Natural killer cell treated with Interleukin-12 subunit alpha and Interleukin-12 subunit beta and Interleukin-15 and Interleukin-18, amount 100 ng/mL, for 72 hours (primary cell): ENCODE measurements at regions not wholly inside any gene's neighbourhood (a gene's known extent, or its start where the extent isn't known, plus 50 kb on each side); places are given as distances from the start of the nearest gene placed in this dataset.

Experiments
- ATAC-seq, 2 donors: fragments of 150-1000 bp; cut with Tn5 transposase in 1 of 2; sonication (Bioruptor Pico), chemical (Tn5 transposase) in 1 of 2; 2 replicates each; pipeline ENCODE4 v1.10.0; 2021
- DNase-seq: peaks from one replicate; pipeline ENCODE4 v3.0.0; 2022; ENCODE audit warnings: low spot score
- H3K27ac Mint-ChIP-seq, 2 donors: 1 replicate in 1 of 2; 2 replicates in 1 of 2; pipeline ENCODE4 v1.8.0; 2022; ENCODE audit warnings: mixed read lengths in 2 of 2, mild to moderate bottlenecking in 1 of 2, moderate library complexity in 1 of 2
- H3K27me3 Mint-ChIP-seq, 2 donors: 1 replicate in 1 of 2; 2 replicates in 1 of 2; pipeline ENCODE4 v1.8.0; 2022; ENCODE audit warnings: mixed read lengths in 2 of 2
- H3K36me3 Mint-ChIP-seq: one replicate; pipeline ENCODE4 v1.8.0; 2022; ENCODE audit warnings: mixed read lengths
- H3K4me1 Mint-ChIP-seq, 2 donors: 1 replicate in 1 of 2; 2 replicates in 1 of 2; pipeline ENCODE4 v1.8.0; 2022; ENCODE audit warnings: low read depth in 2 of 2, mixed read lengths in 2 of 2, mild to moderate bottlenecking in 1 of 2
- H3K4me3 Mint-ChIP-seq: one replicate; pipeline ENCODE4 v1.8.0; 2022; ENCODE audit warnings: mixed read lengths
- H3K9me3 Mint-ChIP-seq: 2 replicates; pipeline ENCODE4 v1.8.0; 2022; ENCODE audit warnings: mixed read lengths

GRCh38 chr11:130623670-130624668 lies 175.5 kb downstream of the ADAMTS15 start:
- Mint-ChIP-seq H3K36me3 (no peaks in the 10 kb centered on the region), H3K27ac (no peak overlapping the region), H3K27me3 (peaks cover 38 to 52% of the 10 kb centered on the region in 2 donors), H3K9me3 (peaks cover 3% of the 10 kb centered on the region), H3K4me3 (no peak overlapping the region), H3K4me1 (no peaks in the 10 kb centered on the region)
- no peak for DNase-seq
- no peak for ATAC-seq

GRCh38 chr11:130624971-130625544 lies 176.6 kb downstream of the ADAMTS15 start:
- Mint-ChIP-seq H3K27me3 (peaks cover 32 to 43% of the 10 kb centered on the region in 2 donors), H3K27ac (no peak overlapping the region), H3K4me1 (no peaks in the 10 kb centered on the region), H3K4me3 (no peak overlapping the region), H3K9me3 (no peaks in the 10 kb centered on the region), H3K36me3 (no peaks in the 10 kb centered on the region)
- ATAC-seq (no peak), DNase-seq (no peak)

DNA sequence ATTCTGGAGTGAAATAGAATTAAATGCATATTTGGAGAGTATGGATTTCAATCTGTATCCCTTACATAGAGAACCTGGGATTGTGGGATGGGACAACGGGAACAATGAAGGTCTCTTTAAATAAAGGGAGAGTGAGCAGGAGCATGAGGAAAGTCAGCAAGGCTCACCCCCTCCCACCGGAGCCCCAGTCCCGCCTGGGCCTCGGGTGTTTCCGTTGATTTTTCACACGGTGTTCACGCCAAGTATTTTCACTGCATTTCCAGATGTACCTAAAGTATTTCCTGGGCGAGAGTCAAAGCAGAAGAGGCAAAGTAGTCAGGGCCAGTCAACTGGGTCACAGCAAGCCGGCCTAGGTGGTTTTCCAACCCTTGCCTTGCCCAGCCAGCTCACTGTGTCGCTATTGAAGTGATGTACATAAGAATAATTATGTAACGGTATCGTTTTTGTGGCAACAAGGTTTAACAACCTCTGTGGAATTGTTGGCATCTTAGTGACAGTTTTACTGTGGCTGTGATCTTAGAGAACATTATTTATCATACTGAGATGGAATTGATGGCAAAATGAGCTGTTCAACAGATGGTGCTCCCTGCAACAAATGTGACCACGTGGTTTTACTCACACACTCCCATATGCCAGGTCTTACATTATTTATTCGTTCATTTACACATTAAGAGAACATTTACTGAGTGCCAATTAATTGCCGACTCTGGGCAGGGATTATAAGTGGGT lies 177.3 kb downstream of the ADAMTS15 start:
- no peak overlapping the region for H3K4me3 Mint-ChIP-seq
- no peaks in the 10 kb centered on the region for H3K9me3 Mint-ChIP-seq
- H3K36me3 Mint-ChIP-seq = no peaks in the 10 kb centered on the region
- DNase-seq (no peak), ATAC-seq (no peak)
- H3K27ac Mint-ChIP-seq = no peak overlapping the region
- peaks cover 2 to 3% of the 10 kb centered on the region in 2 donors for H3K4me1 Mint-ChIP-seq
- peaks cover 27 to 38% of the 10 kb centered on the region in 2 donors for H3K27me3 Mint-ChIP-seq

GRCh38 chr11:130629039-130629438 lies 180.6 kb downstream of the ADAMTS15 start:
- H3K9me3 Mint-ChIP-seq = no peaks in the 10 kb centered on the region

GRCh38 chr11:130631119-130631518 lies 182.7 kb downstream of the ADAMTS15 start:
- peaks cover 6 to 17% of the 10 kb centered on the region in 2 donors for H3K4me1 Mint-ChIP-seq
- H3K27me3 Mint-ChIP-seq = peaks cover 5 to 16% of the 10 kb centered on the region in 2 donors
- peak overlapping the region in 1 of 2 donors; percentile 4 for H3K27ac Mint-ChIP-seq
- H3K4me3 Mint-ChIP-seq = peak overlapping the region; percentile 36
- H3K36me3 Mint-ChIP-seq = no peaks in the 10 kb centered on the region
- DNase-seq (no peak), ATAC-seq (peak; percentile 90 to 94)
- H3K9me3 Mint-ChIP-seq = no peaks in the 10 kb centered on the region

More at GRCh38 chr11:130629039-130629438, 180.6 kb downstream of the ADAMTS15 start:
- peaks cover 7 to 16% of the 10 kb centered on the region in 2 donors for H3K27me3 Mint-ChIP-seq
- H3K27ac Mint-ChIP-seq = no peak overlapping the region
- ATAC-seq (no peak), DNase-seq (no peak)
- H3K36me3 Mint-ChIP-seq = no peaks in the 10 kb centered on the region
- peaks cover 6 to 17% of the 10 kb centered on the region in 2 donors for H3K4me1 Mint-ChIP-seq
- no peak overlapping the region for H3K4me3 Mint-ChIP-seq

- H3K27ac Mint-ChIP-seq = no peak overlapping the region
- no peak overlapping the region for H3K4me3 Mint-ChIP-seq
- DNase-seq (no peak), ATAC-seq (no peak)
- peaks cover 5 to 9% of the 10 kb centered on the region in 2 donors for H3K27me3 Mint-ChIP-seq
- peaks cover 6 to 17% of the 10 kb centered on the region in 2 donors for H3K4me1 Mint-ChIP-seq
- H3K36me3 Mint-ChIP-seq = no peaks in the 10 kb centered on the region
- H3K9me3 Mint-ChIP-seq = no peaks in the 10 kb centered on the region
Observed at GRCh38 chr11:130633466-130633865, 185.0 kb downstream of the ADAMTS15 start.

GRCh38 chr11:130634186-130634585 lies 185.7 kb downstream of the ADAMTS15 start:
- H3K9me3 Mint-ChIP-seq = no peaks in the 10 kb centered on the region
- no peak overlapping the region for H3K4me3 Mint-ChIP-seq
- DNase-seq (no peak), ATAC-seq (no peak)
- no peak overlapping the region for H3K27ac Mint-ChIP-seq
- no peaks in the 10 kb centered on the region for H3K36me3 Mint-ChIP-seq
- H3K27me3 Mint-ChIP-seq = peaks cover 5 to 9% of the 10 kb centered on the region in 2 donors
- peaks cover 6 to 17% of the 10 kb centered on the region in 2 donors for H3K4me1 Mint-ChIP-seq

DNA sequence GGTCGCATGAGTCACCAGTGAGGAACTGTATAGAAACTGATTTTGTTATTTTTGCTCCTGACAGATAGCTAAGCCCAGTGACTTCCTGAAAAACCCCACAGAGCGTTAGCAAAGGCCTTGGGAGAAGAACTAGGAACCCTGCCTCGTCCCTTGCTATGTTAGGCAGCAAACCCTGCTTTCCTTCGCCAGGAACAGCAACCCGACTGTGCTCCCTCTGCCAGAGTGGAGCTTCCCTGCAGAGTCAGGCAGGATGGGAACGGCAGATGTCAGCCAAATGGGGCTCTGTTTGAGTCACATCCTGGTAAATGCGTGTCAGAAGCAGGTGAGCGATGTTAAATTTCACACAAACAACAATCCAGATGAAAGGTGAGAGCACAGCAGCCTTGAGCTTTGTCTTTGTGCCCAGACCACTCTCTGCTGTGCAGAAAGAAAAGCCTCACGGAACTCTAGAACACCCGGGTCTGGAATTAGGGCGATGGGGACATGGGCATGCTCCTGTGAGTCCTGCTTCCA lies 186.6 kb downstream of the ADAMTS15 start:
- Mint-ChIP-seq H3K4me3 (peak overlapping the region; percentile 32), H3K36me3 (no peaks in the 10 kb centered on the region), H3K4me1 (peaks cover 6 to 17% of the 10 kb centered on the region in 2 donors), H3K9me3 (no peaks in the 10 kb centered on the region), H3K27ac (no peak overlapping the region), H3K27me3 (peaks cover 9 to 16% of the 10 kb centered on the region in 2 donors)
- ATAC-seq (no peak), DNase-seq (no peak)

- Mint-ChIP-seq H3K27me3 (peaks cover 9 to 19% of the 10 kb centered on the region in 2 donors), H3K27ac (no peak overlapping the region), H3K36me3 (no peaks in the 10 kb centered on the region), H3K4me1 (peaks cover 2 to 12% of the 10 kb centered on the region in 2 donors), H3K9me3 (no peaks in the 10 kb centered on the region), H3K4me3 (no peak overlapping the region)
- ATAC-seq = no peak
- DNase-seq = no peak
Observed at GRCh38 chr11:130635937-130636630, 187.6 kb downstream of the ADAMTS15 start.

DNA sequence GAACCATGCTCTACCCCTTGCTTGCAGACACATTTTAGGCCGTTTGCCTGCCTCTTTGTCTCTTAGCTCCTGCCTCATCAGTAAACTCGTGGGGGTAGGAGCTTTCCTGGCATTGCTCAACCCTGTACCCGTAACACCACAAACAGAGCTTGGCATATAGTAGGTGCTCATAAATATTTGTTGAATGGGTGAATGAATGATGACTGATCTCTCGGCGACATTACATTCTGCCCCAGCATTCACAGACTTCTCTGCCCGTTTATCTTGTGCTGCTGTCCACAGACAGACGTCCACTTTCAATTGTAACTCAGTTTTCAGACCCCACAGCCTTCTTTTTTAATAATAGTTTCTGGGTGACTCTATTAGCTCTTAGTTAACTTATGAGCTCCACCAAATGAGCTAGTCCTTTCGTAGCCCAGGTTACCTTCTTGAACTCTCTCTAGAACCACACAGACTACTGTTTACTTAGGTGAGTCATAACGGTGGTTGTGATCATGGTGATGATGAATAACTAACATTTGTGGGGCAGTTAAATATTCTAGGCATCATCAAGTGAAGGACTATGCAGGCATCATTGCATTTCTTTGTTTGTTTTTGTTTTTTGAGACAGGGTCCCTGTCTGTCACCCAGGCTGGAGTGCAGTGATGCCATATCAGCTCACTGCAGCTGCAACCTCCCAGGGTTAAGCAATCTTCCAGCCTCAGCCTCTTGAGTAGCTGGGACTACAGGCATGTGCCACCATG lies 188.4 kb downstream of the ADAMTS15 start:
- no peak overlapping the region for H3K27ac Mint-ChIP-seq
- no peak overlapping the region for H3K4me3 Mint-ChIP-seq
- peak in 1 of 2 donors; percentile 76 for ATAC-seq
- H3K9me3 Mint-ChIP-seq = no peaks in the 10 kb centered on the region
- H3K36me3 Mint-ChIP-seq = no peaks in the 10 kb centered on the region
- H3K4me1 Mint-ChIP-seq = peaks cover 0 to 7% of the 10 kb centered on the region in 2 donors
- peaks cover 9 to 19% of the 10 kb centered on the region in 2 donors for H3K27me3 Mint-ChIP-seq
- DNase-seq = no peak

DNA sequence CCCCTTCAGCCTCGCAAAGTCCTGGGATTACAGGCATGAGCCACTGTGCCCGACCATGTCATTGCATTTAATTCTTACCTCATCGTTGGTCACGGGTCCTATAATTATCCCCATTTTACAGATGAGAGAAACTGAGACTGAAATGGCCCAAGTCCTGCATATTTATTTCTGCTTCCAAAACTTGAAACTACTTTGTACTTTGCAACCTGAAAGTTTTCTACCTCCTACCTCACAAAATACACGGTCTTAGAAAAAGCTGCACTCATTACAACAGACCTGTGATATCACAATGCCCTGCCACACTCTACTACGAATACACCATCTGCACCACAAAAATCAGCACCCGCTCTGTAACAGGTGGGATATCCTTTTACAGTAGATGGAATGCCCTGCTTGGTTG lies 189.1 kb downstream of the ADAMTS15 start:
- no peak overlapping the region for H3K27ac Mint-ChIP-seq
- ATAC-seq = no peak
- H3K9me3 Mint-ChIP-seq = no peaks in the 10 kb centered on the region
- no peaks in the 10 kb centered on the region for H3K36me3 Mint-ChIP-seq
- H3K27me3 Mint-ChIP-seq = peaks cover 9 to 20% of the 10 kb centered on the region in 2 donors
- no peak for DNase-seq
- no peak overlapping the region for H3K4me3 Mint-ChIP-seq
- H3K4me1 Mint-ChIP-seq = peaks cover 0 to 3% of the 10 kb centered on the region in 2 donors

- H3K36me3 Mint-ChIP-seq = no peaks in the 10 kb centered on the region
- H3K4me3 Mint-ChIP-seq = no peak overlapping the region
- H3K4me1 Mint-ChIP-seq = peaks cover 0 to 3% of the 10 kb centered on the region in 2 donors
- DNase-seq = no peak
- no peak overlapping the region for H3K27ac Mint-ChIP-seq
- H3K9me3 Mint-ChIP-seq = no peaks in the 10 kb centered on the region
- peaks cover 9 to 25% of the 10 kb centered on the region in 2 donors for H3K27me3 Mint-ChIP-seq
- no peak for ATAC-seq
Observed at GRCh38 chr11:130638033-130638432, 189.6 kb downstream of the ADAMTS15 start.
